DLD1 (cell line): ENCODE measurements at regions not wholly inside any gene's neighbourhood (a gene's known extent, or its start where the extent isn't known, plus 50 kb on each side); places are given as distances from the start of the nearest gene placed in this dataset.

Experiments used
- in situ Hi-C: cut with HindIII; loops from 2 replicates; pipeline ENCODE4 v1.10.0; 2017; ENCODE audit warnings: low sequenced_read_pairs

- in situ Hi-C loops = no loop called here
These were observed 297.5 kb upstream of the DPH6 start for GRCh38 chr15:35843498-35843897.

- in situ Hi-C loops = no loop called here
These were observed 304.3 kb upstream of the DPH6 start for GRCh38 chr15:35850284-35850683.

- in situ Hi-C loops = no loop called here
These were observed 305.5 kb upstream of the DPH6 start for GRCh38 chr15:35851491-35851890.

- in situ Hi-C loops = no loop called here
These were observed 307.1 kb upstream of the DPH6 start for GRCh38 chr15:35852818-35853624.

- in situ Hi-C loops = no loop called here
These were observed 308.4 kb upstream of the DPH6 start for GRCh38 chr15:35854316-35854715.

GRCh38 chr15:35857567-35858226 lies 311.7 kb upstream of the DPH6 start:
- in situ Hi-C loops = no loop called here

GRCh38 chr15:35858707-35859106 lies 312.7 kb upstream of the DPH6 start:
- in situ Hi-C loops = no loop called here

- in situ Hi-C loops = no loop called here
These were observed 317.7 kb upstream of the DPH6 start for GRCh38 chr15:35863655-35864054.

- in situ Hi-C loops = no loop called here
These were observed 321.4 kb upstream of the DPH6 start for GRCh38 chr15:35867356-35867755.

- in situ Hi-C loops = no loop called here
These were observed 325.3 kb upstream of the DPH6 start for GRCh38 chr15:35871282-35871681.

- in situ Hi-C loops = no loop called here
These were observed 325.8 kb upstream of the DPH6 start for GRCh38 chr15:35871812-35872211.

- in situ Hi-C loops = no loop called here
These were observed 326.6 kb upstream of the DPH6 start for GRCh38 chr15:35872577-35872976.

- in situ Hi-C loops = no loop called here
These were observed 328.4 kb upstream of the DPH6 start for GRCh38 chr15:35874260-35874905.

GRCh38 chr15:35876762-35877161 lies 330.8 kb upstream of the DPH6 start:
- in situ Hi-C loops = no loop called here

GRCh38 chr15:35880896-35881295 lies 334.9 kb upstream of the DPH6 start:
- in situ Hi-C loops = no loop called here

GRCh38 chr15:35885870-35886269 lies 339.9 kb upstream of the DPH6 start:
- in situ Hi-C loops = no loop called here

- in situ Hi-C loops = no loop called here
These were observed 340.8 kb upstream of the DPH6 start for GRCh38 chr15:35886765-35887164.

- in situ Hi-C loops = no loop called here
These were observed 342.9 kb upstream of the DPH6 start for GRCh38 chr15:35888815-35889214.

- in situ Hi-C loops = no loop called here
These were observed 361.5 kb upstream of the DPH6 start for GRCh38 chr15:35907511-35907910.

- in situ Hi-C loops = no loop called here
These were observed 363.4 kb upstream of the DPH6 start for GRCh38 chr15:35909414-35909813.

- in situ Hi-C loops = no loop called here
These were observed 364.3 kb upstream of the DPH6 start for GRCh38 chr15:35910227-35910626.
